TTC549 (cell line): ENCODE measurements at regions not wholly inside any gene's neighbourhood (a gene's known extent, or its start where the extent isn't known, plus 50 kb on each side); places are given as distances from the start of the nearest gene placed in this dataset.
"Not testable (repeated sequence)": the region's sequence is repeated elsewhere in the genome, so short reads cannot be mapped to it uniquely, and the experiment has no call there.

Source experiments
- FAIRE-seq: peaks from 2 replicates; lab custom pipeline; 2012; peaks lifted over from hg19 to GRCh38; lab: Jason Lieb, UNC

DNA sequence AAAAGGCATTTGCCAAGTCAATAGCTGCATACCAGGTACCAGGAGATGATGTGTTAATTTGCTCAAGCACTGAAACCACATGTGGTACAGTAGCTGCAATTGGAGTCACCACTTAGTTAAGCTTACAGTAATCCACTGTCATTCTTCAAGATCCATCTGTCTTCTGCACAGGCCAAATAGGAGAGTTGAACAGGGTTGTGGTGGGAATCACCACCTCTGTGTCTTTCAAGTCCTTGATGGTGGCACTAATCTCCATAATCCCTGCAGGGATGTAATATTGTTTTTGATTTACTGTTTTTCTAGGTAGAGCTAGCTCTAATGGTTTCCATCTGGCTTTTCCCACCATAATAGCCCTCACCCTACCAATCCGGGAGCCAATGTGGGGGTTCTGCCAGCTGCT is 91.9 kb downstream of the FCRL5 start:
- FAIRE-seq: no peak

DNA sequence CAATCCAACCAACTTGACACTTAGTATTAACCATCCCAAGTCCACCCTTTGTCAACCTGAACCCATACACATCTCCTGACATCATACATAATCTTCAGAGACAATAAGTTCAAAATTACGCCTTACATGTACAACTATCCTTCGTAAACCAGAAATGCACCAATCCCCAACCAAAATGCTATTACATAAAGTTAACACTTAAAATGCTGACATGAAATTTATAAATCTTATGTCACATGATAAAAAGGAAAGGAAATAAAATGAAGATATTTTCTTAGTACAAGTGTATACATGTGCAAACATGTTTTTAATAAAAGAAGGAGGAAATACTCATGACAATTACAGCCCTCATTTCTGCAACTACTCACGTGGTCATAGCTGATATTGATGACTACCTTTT is 95.0 kb downstream of the FCRL5 start:
- no peak for FAIRE-seq

DNA sequence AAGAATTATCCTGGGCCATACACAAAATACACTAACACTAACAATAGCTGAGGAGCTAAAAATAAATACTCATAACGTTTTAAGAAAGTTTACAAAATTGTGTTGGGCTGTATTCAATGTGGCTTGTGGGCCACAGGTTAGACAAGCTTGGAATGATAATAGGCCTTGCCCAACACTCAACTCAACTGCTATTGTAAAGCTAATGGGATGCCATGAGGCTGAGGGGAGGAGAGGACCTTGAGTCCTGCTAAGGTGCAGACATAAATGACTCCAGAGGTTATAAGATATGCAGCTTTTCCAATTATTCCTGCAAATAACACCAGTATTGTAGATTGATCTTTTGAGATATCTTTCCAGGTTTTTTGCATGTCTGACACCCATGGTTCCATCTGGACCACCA is 97.0 kb downstream of the FCRL5 start:
- no peak for FAIRE-seq

DNA sequence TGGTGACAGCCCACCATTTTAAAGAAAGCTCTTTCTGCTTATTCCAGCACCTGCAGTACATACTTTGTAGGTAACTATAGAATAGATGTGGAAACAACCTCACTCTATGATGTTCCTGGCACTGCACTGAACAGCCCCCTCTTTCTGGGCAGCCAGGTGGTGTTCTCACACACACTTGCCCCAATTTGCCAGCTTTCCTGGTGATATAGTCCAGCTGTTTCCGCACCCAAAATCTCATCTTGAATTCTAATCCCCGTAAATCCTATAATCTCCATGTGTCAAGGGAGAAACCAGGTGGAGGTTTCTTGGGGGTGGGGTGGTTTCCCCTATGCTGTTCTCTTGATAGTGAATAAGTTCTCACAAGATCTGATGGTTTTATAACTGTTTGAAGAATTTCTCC is 102.2 kb downstream of the FCRL5 start:
- no peak for FAIRE-seq

DNA sequence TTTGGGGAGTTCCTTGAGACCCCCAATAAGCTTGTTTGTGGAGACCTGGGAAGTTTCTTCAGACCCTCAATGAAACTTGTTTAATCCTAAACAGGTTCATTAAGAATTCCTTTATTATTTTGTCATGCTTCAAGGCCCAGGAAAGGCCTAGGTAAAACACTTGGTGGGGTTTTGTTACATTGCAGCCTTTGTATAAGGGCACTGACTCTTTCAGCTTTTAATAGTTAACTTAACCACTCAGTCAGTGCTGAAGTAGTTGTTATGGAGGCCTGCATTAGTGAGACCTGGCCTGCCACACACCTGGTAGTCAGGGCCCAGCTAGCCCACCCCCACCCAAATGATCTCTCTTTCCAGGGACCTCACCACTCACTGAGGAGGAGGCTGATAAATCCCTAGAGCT is 103.7 kb downstream of the FCRL5 start:
- no peak for FAIRE-seq

DNA sequence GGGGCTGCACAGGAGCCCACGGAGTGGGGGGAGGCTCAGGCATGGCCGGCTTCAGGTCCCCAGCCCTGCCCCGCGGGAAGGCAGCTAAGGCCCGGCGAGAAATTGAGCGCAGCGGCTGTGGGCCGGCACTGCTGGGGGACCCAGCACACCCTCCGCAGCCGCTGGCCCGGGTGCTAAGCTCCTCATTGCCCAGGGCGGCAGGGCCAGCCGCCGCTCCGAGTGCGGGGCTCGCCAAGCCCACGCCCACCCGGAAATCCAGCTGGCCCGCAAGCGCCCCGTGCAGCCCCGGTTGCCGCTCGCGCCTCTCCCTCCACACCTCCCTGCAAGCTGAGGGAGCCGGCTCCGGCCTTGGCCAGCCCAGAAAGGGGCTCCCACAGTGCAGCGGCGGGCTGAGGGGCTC is 106.0 kb downstream of the FCRL5 start:
- FAIRE-seq: not testable (repeated sequence)

DNA sequence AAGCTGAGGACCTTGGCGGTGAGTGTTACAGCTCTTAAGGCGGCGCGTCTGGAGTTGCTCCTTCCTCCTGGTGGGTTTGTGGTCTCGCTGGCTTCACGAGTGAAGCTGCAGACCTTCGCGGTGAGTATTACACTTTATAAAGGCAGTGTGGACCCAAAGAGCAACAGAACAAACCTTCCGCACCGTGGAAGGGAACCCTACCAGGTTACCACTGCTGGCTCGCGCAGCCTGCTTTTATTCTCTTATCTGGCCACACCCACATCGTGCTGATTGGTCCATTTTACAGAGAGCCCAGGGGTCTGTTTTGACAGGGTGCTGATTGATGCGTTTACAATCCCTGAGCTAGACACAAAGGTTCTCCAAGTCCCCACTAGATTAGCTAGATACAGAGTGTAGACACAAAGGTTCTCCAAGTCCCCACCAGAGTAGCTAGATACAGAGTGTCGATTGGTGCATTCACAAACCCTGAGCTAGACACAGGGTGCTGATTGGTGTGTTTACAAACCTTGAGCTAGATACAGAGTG is 106.6 kb downstream of the FCRL5 start:
- FAIRE-seq: not testable (repeated sequence)

DNA sequence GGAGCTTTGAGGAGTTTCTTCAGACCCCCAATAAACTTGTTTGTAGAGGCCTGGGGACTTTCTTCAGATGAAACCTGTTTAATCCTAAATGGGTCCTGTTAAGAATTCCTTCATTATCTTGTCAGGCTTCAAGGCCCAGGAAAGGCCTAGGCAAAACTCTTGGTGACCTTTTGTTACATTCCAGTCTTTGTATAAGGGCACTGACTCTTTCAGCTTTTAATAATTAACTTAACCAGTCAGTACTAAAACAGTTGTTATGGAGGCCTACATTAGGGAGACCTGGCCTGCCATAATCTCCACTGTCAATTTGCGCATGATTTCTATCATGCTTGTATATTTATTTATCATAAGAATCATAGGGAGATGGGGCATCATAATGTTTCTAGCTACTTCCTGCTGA is 110.2 kb downstream of the FCRL5 start:
- FAIRE-seq: no peak

DNA sequence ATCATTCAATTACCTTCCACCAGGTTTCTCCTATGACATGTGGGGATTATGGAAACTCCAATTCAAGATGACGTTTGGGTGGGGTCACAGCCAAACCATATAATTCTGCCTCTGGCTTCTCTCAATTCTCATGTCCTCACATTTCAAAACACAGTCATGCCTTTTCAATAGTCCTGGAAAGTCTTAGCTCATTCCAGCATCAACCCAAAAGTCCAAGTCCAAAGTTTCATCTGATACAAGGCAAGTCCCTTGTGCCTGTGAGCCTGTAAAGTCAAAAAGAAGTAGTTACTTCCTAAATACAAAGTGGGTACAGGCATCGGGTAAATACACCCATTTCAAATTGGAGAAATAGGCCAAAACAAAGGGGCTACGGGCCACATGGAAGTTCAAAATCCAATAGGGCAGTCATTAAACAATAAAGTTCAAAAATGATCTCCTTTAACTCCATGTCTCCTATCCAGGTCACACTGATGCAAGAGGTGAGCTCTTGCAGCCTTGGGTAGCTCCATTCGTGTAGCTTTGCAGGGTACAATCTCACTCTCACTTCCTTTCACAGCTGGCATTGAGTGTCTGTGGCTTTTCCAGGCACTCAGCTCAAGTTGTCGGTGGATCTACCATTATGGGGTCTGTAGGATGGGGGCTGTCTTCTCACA is 112.9 kb downstream of the FCRL5 start:
- no peak for FAIRE-seq

DNA sequence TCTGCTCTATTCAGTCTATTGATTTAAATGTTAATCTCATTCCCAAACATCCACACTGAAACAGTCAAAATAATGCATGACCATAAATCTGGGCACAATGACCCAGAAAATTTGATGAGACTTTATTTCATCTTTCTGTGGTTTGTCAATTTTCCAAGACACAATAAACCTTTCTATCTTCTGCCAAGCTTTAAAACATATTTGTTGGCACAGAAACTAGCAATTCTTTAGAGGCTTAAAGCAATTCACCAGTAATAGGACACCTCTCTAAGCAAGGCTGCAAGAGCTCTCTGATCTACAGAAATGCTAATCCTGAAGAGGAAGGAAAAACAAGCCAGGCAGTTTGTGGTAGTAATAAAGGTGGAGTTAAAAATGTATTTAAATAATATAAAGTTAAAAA is 113.7 kb downstream of the FCRL5 start:
- FAIRE-seq: no peak

DNA sequence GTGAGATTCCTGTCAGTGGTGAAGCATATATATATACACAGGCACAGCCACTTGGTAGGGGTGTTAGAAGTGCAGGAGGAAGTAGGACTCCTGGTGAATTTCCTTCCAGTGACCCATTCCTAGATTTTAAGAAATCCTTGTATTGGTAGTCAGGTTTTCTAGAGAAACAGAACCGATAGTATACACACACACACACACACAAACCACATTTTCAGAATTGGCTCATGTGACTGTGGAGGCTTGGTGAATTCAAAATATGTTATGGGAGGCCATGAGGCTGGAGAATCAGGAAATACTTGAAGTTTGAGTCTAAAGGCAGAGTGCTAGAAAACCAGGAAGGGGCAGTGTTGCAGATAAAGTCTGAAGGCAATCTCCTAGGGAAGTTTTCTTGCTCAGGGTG is 114.2 kb downstream of the FCRL5 start:
- FAIRE-seq: no peak

DNA sequence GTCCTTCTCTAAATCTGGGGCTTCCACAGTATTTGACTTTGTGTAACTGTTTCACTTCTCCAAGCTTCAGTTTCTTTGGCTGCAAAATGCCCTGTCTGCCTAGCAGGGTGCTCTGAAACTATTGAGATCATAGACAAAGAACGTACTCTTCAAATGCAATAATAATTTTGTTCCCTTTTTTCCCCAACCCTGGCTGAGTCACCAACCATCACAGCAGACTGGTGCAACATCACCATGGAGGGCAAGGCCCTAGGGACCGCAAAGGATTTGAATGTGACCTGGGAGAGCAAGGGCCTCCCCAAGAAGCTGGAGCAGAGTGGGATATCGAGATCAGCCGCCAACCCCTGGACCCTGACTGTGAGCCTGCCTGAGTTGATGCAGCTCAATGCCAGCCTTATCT is 115.0 kb downstream of the FCRL5 start:
- FAIRE-seq: no peak

DNA sequence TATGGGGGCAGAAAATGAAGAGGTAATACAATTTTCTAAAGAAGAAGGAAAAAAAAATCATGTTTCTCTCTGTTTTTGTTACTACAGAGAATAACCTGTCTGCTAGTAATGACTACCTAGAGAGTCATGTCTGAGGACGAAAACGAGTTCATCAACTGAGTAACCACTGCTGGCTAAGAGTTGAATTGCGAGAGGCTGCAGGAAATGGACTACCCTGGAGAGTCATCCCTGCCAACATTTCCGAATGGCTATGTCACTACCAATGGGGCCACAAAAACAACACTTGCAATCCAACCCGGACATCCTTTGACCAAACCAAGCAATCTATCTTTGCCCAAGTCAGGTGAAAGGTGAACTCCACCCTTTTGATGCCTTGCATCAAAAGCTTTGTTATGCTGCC is 120.6 kb downstream of the FCRL5 start:
- no peak for FAIRE-seq

DNA sequence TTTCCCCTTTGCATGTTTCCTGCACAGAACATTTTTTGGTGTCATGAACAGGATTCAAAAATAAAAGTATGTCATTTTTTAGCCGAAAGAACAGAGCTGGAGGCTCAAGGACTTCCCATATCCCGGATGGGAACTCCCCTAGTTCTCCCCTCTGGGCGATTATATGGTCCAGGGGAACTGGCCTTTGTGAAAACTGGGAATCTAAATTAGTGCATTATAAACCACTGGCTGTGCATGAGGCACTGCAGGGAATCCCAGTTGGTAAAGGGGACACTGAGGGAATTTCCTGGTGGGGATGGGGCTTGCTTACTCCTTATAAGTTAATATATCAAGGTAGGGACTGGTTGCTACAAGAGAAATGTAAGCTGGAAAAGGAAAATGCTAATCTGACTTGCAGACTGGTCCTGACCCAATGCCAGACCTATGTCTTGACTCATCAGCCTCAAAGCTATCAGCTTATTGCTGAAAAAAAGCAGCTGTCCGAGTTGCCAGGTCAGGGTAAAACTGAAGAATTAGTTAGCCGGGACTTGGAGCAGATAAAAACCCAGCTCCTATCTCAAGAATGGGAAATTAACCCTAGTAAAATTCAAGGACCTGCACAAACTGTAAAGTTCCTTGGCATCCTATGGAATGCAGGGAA is 122.6 kb downstream of the FCRL5 start:
- no peak for FAIRE-seq

DNA sequence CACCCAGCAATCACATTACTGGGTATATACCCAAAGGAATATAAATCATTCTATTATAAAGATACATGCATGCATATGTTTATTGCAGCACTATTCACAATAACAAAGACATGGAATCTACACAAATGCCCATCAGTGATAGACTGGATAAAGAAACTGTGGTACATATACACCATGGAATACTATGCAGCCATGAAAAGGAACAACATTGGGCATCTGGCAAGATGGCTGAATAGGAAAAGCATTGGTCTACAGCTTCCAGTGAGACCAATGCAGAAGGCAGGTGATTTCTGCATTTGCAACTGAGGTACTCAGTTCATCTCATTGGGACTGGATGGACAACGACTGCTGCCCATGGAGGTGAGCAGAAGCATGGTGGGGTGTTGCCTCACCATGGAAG is 128.6 kb downstream of the FCRL5 start:
- not testable (repeated sequence) for FAIRE-seq

DNA sequence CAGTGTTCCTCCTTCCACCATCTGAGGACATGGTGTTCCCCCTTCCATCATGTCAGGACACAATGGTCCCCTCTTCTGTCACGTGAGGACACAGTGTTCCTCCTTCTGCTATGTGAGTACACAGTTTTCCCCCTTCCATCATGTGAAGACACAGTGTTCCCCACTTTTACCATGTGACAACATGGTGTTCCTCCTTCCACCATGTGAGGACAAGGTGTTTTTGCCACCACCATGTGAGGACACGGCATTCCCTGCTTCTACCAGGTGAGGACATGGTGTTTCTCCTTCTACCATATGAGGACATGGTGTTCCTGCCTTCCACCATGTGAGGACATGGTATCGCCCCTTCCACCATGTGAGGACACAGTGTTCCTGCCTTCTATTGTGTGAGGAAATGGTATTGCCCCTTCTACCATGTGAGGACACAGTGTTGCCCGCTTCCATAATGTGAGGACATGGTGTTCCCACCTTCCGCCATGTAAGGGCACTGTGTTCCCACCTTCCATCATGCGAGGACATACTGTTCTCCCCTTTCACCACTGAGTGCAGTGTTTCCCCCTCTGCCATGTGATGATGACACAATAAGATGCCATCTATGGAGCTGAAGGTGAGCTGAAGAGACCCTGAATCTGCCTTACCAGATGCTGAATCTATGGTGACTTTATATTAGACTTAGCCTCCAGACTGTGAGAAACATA is 132.3 kb downstream of the FCRL5 start:
- FAIRE-seq: no peak

DNA sequence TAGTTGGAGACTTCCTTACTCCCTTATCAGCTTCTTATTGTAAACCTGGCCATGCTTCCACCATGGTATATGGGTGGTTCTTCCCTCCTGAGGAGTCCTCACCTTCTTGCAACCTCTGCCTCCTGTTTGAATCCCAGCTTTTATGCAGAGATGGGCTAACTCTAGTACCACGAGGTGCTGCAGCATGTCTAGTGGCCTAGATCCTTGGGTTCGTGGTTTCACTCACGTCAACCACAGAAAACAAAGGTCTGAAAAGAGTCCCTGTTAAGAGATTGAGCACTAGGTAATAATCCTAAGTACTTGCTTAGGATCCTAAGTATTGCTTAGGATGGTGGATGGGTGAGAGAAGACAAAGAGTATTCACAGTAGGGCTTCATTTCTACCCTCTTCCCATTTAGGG is 133.7 kb downstream of the FCRL5 start:
- no peak for FAIRE-seq

DNA sequence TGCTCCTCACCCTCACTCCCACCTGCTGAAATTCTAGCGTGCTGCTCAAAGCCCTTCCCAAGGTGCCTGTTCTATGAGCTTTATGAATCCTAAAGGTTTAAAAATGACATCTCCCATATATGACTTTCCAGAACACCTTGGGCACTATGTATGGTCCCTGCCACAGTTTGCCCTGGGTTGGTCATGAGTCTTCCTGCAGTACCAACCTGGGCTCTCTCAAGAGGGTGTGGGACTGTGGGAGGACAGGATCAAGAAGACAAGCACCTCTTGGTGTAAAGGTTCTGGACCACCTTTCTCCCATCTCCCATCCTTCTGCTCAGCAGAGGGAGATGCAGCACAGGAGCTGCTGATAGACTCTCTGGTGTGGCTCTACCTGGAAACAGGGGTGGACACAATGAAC is 134.1 kb downstream of the FCRL5 start:
- FAIRE-seq: no peak

DNA sequence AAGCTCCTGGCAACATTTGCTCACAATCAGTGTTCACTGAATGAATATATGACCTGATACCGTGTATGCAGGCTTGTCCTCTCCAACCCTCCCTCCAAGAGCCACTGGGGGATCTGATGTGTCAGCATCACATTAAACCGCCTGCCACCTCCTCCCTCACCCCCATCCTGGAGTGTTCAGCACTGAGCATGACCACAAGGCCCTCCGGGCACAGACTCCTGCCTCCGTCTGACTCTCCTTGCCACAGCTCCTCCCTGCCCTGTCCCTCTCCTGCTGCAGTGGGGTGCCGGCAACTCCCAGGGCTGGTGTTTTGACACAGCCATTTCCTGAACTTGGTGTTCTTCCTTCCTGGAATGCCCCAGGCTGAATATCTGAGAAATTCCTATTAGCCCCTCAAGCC is 136.7 kb downstream of the FCRL5 start:
- no peak for FAIRE-seq

DNA sequence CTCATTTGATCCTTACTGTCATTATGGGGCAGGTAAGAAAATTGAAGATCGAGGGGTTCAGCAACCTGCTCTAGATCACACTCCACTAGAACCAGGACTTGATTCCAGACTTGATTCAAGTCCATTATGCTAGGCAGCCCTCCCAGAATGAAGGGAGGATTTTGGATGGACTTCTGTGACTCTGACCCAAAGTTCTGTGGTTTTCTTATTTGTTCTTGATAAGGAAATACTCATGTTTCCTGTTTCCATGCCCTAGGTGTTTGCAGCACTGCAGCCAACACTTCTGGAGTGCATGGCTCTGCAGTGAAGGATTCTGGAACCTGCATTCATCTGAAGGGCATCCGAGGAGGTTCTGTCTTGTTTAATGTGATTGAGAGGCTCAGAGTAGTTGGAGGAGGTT is 140.0 kb downstream of the FCRL5 start:
- no peak for FAIRE-seq

DNA sequence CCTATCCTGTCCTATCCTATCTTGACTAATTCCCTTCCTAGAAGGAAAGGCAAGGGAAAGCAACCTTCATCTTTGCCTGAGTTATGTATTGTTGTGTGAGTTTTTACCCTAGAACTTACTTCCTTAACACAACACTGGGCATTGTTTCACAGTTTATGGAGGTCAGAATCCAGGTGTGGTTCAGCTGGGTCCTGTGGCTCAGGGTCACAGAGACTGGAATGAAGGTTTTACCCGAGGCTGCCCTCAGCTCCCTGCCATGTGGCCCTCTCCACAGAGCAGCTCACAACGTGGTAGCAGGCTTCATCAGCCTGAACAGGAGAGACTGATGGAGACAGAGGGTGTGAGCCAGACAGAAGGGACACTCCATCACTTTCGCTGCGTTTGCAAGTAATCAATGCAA is 140.5 kb downstream of the FCRL5 start:
- FAIRE-seq: no peak

DNA sequence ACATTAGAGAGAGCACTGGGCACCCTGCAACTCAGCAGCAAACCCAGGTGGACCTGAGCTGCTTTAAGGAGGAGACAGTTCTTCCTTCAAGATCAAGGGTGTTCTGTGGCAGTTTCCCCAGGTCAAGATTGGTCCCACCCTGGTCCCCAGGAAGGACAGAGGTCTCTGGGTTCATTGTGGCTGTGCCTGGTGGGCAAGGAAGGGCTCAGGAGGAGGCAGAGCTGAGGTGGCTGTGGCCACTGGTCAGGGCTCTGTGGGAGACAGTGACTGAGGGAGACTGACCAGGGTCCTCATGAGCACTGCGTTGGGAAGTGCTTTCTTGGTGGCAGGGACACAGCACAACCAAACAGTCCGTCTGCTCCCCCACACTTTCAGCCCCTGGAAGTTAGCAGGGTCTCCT is 141.3 kb downstream of the FCRL5 start:
- FAIRE-seq: no peak

DNA sequence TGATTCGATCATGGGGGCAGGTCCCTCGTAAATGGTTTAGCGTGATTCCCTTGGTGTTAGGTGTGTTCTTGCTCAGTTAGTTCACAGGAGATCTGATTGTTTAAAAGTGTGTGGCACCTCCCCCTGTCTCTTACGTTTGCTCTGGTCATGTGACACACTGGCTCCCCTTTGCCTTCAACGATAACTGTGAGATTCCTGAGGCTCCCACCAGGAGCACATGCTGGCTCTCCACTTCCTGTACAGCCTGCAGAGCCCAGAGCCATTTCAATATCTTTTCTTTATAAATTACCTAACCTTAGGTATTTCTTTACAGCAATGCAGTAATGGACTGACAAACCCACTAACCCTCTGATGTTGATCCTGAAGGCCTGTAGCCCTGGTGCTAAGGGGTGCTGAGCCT is 141.9 kb downstream of the FCRL5 start:
- no peak for FAIRE-seq

DNA sequence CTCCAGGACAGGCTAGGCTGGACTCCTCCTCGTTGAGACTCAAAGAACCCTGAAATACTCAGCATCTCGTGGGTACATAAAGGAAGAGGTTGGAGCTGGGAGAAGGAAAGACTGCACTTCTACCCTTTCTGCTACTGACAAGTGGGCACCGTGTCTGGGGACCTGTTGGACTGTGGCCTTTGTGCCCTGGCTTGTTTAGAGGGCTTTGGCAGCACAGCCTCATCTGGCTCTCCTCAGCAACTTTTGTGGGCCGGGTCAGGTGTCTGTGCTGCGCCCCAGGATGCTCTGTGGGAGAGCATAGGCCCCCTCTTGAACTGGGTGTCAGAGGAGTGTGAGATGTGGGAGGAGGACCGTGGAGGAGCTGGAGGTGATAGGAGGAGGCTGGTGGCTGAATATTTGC is 142.4 kb downstream of the FCRL5 start:
- no peak for FAIRE-seq
